Psoas muscle (tissue), 7 donors: ENCODE measurements at regions not wholly inside any gene's neighbourhood (a gene's known extent, or its start where the extent isn't known, plus 50 kb on each side); places are given as distances from the start of the nearest gene placed in this dataset.

Experiments
- ATAC-seq, 4 donors: fragments of 200-7000 bp; cut with Tn5 transposase; one replicate each; pipeline ENCODE4 v1.9.1; 2020; ENCODE audit warnings: moderate library complexity in 3 of 4, mild to moderate bottlenecking in 2 of 4
- DNase-seq, 2 donors: peaks; one replicate each; pipeline ENCODE4 v3.0.0-alpha.2; 2020
- H3K27ac ChIP-seq: fragments of 200-600 bp; one replicate; pipeline ENCODE4 v1.8.0; 2022
- H3K27me3 ChIP-seq, 3 donors: fragments of 200-600 bp in 1 of 3; one replicate each; pipeline versions ENCODE4 v1.6.1 to v1.8.0; 2013 to 2022; ENCODE audit warnings: low read length in 2 of 3, mild to moderate bottlenecking in 2 of 3, moderate library complexity in 1 of 3; ENCODE audit not compliant: insufficient read depth in 3 of 3
- H3K36me3 ChIP-seq, 2 donors: fragments of 200-600 bp in 1 of 2; one replicate each; pipeline versions ENCODE4 v1.6.1 to v1.8.0; 2013 to 2022; ENCODE audit warnings: low read depth in 1 of 2, mild to moderate bottlenecking in 1 of 2, moderate library complexity in 1 of 2; ENCODE audit not compliant: insufficient read depth in 1 of 2
- H3K4me1 ChIP-seq: fragments of 200-600 bp; one replicate; pipeline ENCODE4 v1.8.0; 2022
- H3K4me3 ChIP-seq: fragments of 200-600 bp; one replicate; pipeline ENCODE4 v1.8.0; 2022; ENCODE audit warnings: mild to moderate bottlenecking
- H3K9me3 ChIP-seq: fragments of 200-600 bp; one replicate; pipeline ENCODE4 v1.8.0; 2022
- CTCF ChIP-seq: fragments of 200-600 bp; IDR thresholded peaks from one replicate; pipeline ENCODE4 v1.8.0; 2022; ENCODE audit warnings: antibody characterized with exemption
- WGBS, 3 donors: extraction: QIAGEN DNeasy Blood & Tissue Kit; methylation state at CpG; one replicate each; pipeline versions ENCODE4 v1.1.6 to v1.1.7; 2013; 5-methylcytosine and 5-hydroxymethylcytosine counted together
- intact Hi-C, 2 donors: fragments of 100-400 bp; cut with DNase I; formaldehyde crosslinking; loops; one replicate each; pipeline versions ENCODE4 v1.11.0 to v1.14.2; 2022
- donor health status: healthy with polysubstance abuse.
- donor health status: DM: no; HTN: no; CAD: no; lungs with moderate emphysema.
- donor health status: Bipolar disorder and iron deficiency.
- donor health status: healthy.
- donor health status: DM: yes; HTN: yes; CAD: no.
- donor health status: DM: no; HTN: no; CAD: no.
- donor health status: DM: yes; HTN: yes; CAD: no.

- intact Hi-C loops = no loop called here
- Histone ChIP-seq H3K4me3 (no peak overlapping the region), H3K27me3 (no peaks in the 10 kb centered on the region), H3K9me3 (no peaks in the 10 kb centered on the region), H3K36me3 (no peaks in the 10 kb centered on the region), H3K4me1 (no peaks in the 10 kb centered on the region), H3K27ac (no peak overlapping the region)
- DNase-seq (no peak), ATAC-seq (no peak)
- no peak for TF ChIP-seq CTCF
- 79 to 90% (median 85%) methylated on average over 1 of the region's 1 CpG for WGBS, 3 donors
Observed at GRCh38 chr3:181274025-181274424, 284.5 kb upstream of the DNAJC19 start.

- H3K4me3 ChIP-seq = no peak overlapping the region
- intact Hi-C loops = no loop called here
- ATAC-seq (no peak), DNase-seq (no peak)
- H3K9me3 ChIP-seq = no peaks in the 10 kb centered on the region
- H3K4me1 ChIP-seq = no peaks in the 10 kb centered on the region
- TF ChIP-seq CTCF = no peak
- no peaks in the 10 kb centered on the region for H3K36me3 ChIP-seq
- no peak overlapping the region for H3K27ac ChIP-seq
- no peaks in the 10 kb centered on the region for H3K27me3 ChIP-seq
Observed at GRCh38 chr3:181267312-181267711, 277.8 kb upstream of the DNAJC19 start.

- intact Hi-C loops = no loop called here
- H3K27ac ChIP-seq = no peak overlapping the region
- no peak for ATAC-seq
- H3K9me3 ChIP-seq = no peaks in the 10 kb centered on the region
- H3K4me3 ChIP-seq = no peak overlapping the region
- DNase-seq = no peak
- no peaks in the 10 kb centered on the region for H3K4me1 ChIP-seq
- H3K27me3 ChIP-seq = no peaks in the 10 kb centered on the region
- 41 to 56% (median 44%) methylated on average over 4 of the region's 4 CpGs for WGBS, 3 donors
- no peaks in the 10 kb centered on the region for H3K36me3 ChIP-seq
- no peak for TF ChIP-seq CTCF
Observed at GRCh38 chr3:181265750-181266333, 276.3 kb upstream of the DNAJC19 start.

GRCh38 chr3:181264486-181264885 lies 274.9 kb upstream of the DNAJC19 start:
- no peaks in the 10 kb centered on the region for H3K27me3 ChIP-seq
- intact Hi-C loops = no loop called here
- 84 to 86% (median 85%) methylated on average over 2 of the region's 2 CpGs for WGBS, 3 donors
- no peaks in the 10 kb centered on the region for H3K4me1 ChIP-seq
- H3K27ac ChIP-seq = no peak overlapping the region
- no peak for TF ChIP-seq CTCF
- H3K36me3 ChIP-seq = no peaks in the 10 kb centered on the region
- H3K9me3 ChIP-seq = no peaks in the 10 kb centered on the region
- no peak for DNase-seq
- H3K4me3 ChIP-seq = no peak overlapping the region
- no peak for ATAC-seq

- TF ChIP-seq CTCF = no peak
- Histone ChIP-seq H3K27me3 (no peaks in the 10 kb centered on the region), H3K36me3 (no peaks in the 10 kb centered on the region), H3K4me3 (no peak overlapping the region), H3K9me3 (no peaks in the 10 kb centered on the region), H3K27ac (no peak overlapping the region), H3K4me1 (no peaks in the 10 kb centered on the region)
- ATAC-seq (no peak), DNase-seq (no peak)
- intact Hi-C loops = no loop called here
- WGBS, 3 donors = 27 to 40% (median 32%) methylated on average over 3 of the region's 3 CpGs
Observed at GRCh38 chr3:181253796-181254195, 264.3 kb upstream of the DNAJC19 start.
